A673 (cell line): ENCODE measurements at regions not wholly inside any gene's neighbourhood (a gene's known extent, or its start where the extent isn't known, plus 50 kb on each side); places are given as distances from the start of the nearest gene placed in this dataset.

Experiments used
- BruUV-seq: library from RNA; stranded (reverse); fragments of 400-500 nt; replicated peaks from 2 replicates; lab custom pipeline; 2021; lab: Mats Ljungman, UMichigan
- CTCF ChIA-PET: fragments of 300-600 bp; sonication (Branson Sonifier 250); formaldehyde crosslinking; loops from one replicate; lab custom pipeline; 2022; ENCODE audit warnings: antibody characterized with exemption; lab: Charles Lee
- POLR2A ChIA-PET: fragments of 300-600 bp; sonication (Branson Sonifier 250); formaldehyde crosslinking; loops from one replicate; lab custom pipeline; 2022; ENCODE audit warnings: antibody characterized with exemption; ENCODE audit not compliant: low non-redundant PET; lab: Charles Lee
- DNase-seq: peaks from one replicate; pipeline ENCODE4 v3.0.0-alpha.2; 2015; ENCODE audit warnings: low spot score
- H3K27ac ChIP-seq: fragments of 200-600 bp; sonication (generic); 2 replicates; pipeline ENCODE4 v1.5.1; 2016; ENCODE audit warnings: mixed run types, low read depth, mild to moderate bottlenecking, mixed read lengths, antibody characterized with exemption, low read length; ENCODE audit not compliant: poor library complexity, severe bottlenecking
- H3K27me3 ChIP-seq: fragments of 200-600 bp; sonication (generic); replicated peaks from 2 replicates; pipeline ENCODE4 v1.6.1; 2017; ENCODE audit warnings: mixed run types, low read depth, mild to moderate bottlenecking, mixed read lengths, antibody characterized with exemption, low read length; ENCODE audit not compliant: insufficient read depth, poor library complexity
- H3K36me3 ChIP-seq: fragments of 200-600 bp; sonication (generic); 2 replicates; pipeline ENCODE4 v1.6.1; 2016; ENCODE audit warnings: mixed run types, mild to moderate bottlenecking, mixed read lengths, antibody characterized with exemption, low read length; ENCODE audit not compliant: insufficient read depth, poor library complexity, severe bottlenecking
- H3K4me1 ChIP-seq: fragments of 200-600 bp; sonication (generic); 2 replicates; pipeline ENCODE4 v1.6.1; 2017; ENCODE audit warnings: mixed run types, mild to moderate bottlenecking, mixed read lengths, antibody characterized with exemption, low read length; ENCODE audit not compliant: insufficient read depth, poor library complexity, severe bottlenecking
- H3K4me3 ChIP-seq: fragments of 200-600 bp; sonication (generic); 2 replicates; pipeline ENCODE4 v1.5.1; 2016; ENCODE audit warnings: low read depth, mixed run types, mild to moderate bottlenecking, mixed read lengths, low read length; ENCODE audit not compliant: poor library complexity, severe bottlenecking
- H3K9me3 ChIP-seq: fragments of 200-600 bp; sonication (generic); 2 replicates; pipeline ENCODE4 v1.6.1; 2016; ENCODE audit warnings: mixed run types, low read depth, mild to moderate bottlenecking, mixed read lengths, antibody characterized with exemption, low read length; ENCODE audit not compliant: poor library complexity, severe bottlenecking
- EZH2 ChIP-seq: fragments of 200-600 bp; sonication (generic); IDR thresholded peaks from 2 replicates; pipeline ENCODE4 v1.6.1; 2017; ENCODE audit warnings: borderline replicate concordance, low read depth, mild to moderate bottlenecking, mixed read lengths, antibody characterized with exemption, low read length; ENCODE audit not compliant: poor library complexity, severe bottlenecking
- intact Hi-C: fragments of 100-400 bp; cut with micrococcal nuclease; formaldehyde crosslinking; loops from one replicate; pipeline ENCODE4 v1.10.0; 2022; ENCODE audit not compliant: unreplicated experiment
- TF ChIP-seq, protein P1 (sequence below): fragments of 300-800, 200-600 bp; sonication (generic); conservative IDR thresholded peaks from 2 replicates; pipeline ENCODE4 v1.5.1; 2017; ENCODE audit warnings: low read depth, mild to moderate bottlenecking, antibody characterized with exemption, low read length, moderate library complexity, mixed read lengths

DNA sequence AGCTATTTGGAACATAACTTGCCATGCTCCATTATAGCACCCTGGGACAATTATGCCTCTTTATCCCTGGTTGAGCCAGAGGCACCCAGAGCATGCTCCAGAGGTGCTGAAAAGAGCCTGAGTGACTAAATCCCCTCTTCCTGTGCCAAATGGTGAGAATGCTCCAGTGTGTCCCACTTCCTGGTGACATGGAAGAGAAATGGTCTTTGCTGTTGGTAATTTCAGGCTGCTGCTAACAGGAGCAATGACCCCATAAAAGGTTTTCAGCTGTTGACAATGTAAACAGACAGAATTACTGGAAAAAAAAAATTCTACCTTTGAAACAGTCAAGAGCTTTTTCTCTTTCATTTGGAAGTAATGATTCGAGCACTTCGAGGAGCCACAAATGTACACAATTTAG lies 341.8 kb downstream of the FGF9 start:
- intact Hi-C loops = no loop called here
- H3K36me3 ChIP-seq = no peaks in the 10 kb centered on the region
- DNase-seq = no peak
- no TSS peak for BruUV-seq
- H3K4me1 ChIP-seq = no peaks in the 10 kb centered on the region
- H3K9me3 ChIP-seq = no peaks in the 10 kb centered on the region
- no peaks in the 10 kb centered on the region for H3K27me3 ChIP-seq
- TF ChIP-seq, protein P1, sequence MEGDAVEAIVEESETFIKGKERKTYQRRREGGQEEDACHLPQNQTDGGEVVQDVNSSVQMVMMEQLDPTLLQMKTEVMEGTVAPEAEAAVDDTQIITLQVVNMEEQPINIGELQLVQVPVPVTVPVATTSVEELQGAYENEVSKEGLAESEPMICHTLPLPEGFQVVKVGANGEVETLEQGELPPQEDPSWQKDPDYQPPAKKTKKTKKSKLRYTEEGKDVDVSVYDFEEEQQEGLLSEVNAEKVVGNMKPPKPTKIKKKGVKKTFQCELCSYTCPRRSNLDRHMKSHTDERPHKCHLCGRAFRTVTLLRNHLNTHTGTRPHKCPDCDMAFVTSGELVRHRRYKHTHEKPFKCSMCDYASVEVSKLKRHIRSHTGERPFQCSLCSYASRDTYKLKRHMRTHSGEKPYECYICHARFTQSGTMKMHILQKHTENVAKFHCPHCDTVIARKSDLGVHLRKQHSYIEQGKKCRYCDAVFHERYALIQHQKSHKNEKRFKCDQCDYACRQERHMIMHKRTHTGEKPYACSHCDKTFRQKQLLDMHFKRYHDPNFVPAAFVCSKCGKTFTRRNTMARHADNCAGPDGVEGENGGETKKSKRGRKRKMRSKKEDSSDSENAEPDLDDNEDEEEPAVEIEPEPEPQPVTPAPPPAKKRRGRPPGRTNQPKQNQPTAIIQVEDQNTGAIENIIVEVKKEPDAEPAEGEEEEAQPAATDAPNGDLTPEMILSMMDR = no peak
- TF ChIP-seq EZH2 = no peak
- no peak overlapping the region for H3K4me3 ChIP-seq
- ChIA-PET POLR2A (no interaction called here), CTCF (no interaction called here)
- H3K27ac ChIP-seq = no peak overlapping the region

DNA sequence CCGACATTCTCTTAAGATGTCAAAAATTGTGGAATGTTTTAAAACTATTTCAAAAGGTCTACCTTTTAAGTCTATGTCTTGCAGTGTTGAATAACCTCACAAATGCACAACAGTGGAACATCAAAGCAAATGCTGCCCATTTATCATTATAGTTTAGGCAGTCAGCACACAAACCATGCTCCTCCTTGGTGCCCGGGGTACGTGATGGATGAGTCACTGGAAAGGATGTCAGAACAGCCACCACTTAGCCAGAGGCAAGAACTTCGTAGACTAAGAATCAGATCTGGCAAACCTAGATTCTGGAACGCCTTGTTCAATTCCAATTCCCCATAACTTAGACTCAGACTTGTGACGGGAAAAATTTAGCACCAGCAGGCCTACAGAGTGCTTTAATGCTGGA lies 343.6 kb downstream of the FGF9 start:
- Histone ChIP-seq H3K36me3 (no peaks in the 10 kb centered on the region), H3K9me3 (no peaks in the 10 kb centered on the region), H3K27ac (no peak overlapping the region), H3K27me3 (no peaks in the 10 kb centered on the region), H3K4me1 (no peaks in the 10 kb centered on the region), H3K4me3 (no peak overlapping the region)
- no peak for DNase-seq
- no TSS peak for BruUV-seq
- intact Hi-C loops = no loop called here
- ChIA-PET CTCF (no interaction called here), POLR2A (no interaction called here)
- no peak for TF ChIP-seq EZH2
- TF ChIP-seq, protein P1 = no peak

DNA sequence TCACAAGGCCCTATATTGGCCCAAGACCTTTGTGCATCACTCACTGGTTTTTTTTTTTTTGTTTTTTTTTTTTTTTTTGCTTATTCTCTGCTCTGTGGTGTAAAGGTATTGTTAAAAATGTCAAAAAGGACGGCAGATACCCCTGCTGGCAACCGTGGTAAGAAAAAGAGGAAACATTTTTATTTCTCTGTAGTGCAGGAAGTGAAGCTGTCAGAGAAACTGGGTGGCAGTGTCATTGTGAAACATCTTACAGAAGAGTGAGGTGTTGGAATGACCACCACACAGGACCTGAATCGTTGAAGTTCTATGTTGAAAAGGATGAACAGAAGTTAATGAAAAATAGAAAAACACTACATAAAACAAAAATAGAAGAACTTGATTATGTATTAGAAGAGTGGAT lies 346.4 kb downstream of the FGF9 start:
- Histone ChIP-seq H3K4me1 (no peaks in the 10 kb centered on the region), H3K36me3 (no peaks in the 10 kb centered on the region), H3K27ac (no peak overlapping the region), H3K9me3 (no peaks in the 10 kb centered on the region), H3K4me3 (no peak overlapping the region), H3K27me3 (no peaks in the 10 kb centered on the region)
- BruUV-seq = no TSS peak
- intact Hi-C loops = no loop called here
- CTCF ChIA-PET = no interaction called here
- POLR2A ChIA-PET = no interaction called here
- no peak for DNase-seq
- TF ChIP-seq, protein P1 = no peak
- no peak for TF ChIP-seq EZH2
